ENCODE measurements at regions not wholly inside any gene's neighbourhood (a gene's known extent, or its start where the extent isn't known, plus 50 kb on each side); places are given as distances from the start of the nearest gene placed in this dataset.

DNA sequence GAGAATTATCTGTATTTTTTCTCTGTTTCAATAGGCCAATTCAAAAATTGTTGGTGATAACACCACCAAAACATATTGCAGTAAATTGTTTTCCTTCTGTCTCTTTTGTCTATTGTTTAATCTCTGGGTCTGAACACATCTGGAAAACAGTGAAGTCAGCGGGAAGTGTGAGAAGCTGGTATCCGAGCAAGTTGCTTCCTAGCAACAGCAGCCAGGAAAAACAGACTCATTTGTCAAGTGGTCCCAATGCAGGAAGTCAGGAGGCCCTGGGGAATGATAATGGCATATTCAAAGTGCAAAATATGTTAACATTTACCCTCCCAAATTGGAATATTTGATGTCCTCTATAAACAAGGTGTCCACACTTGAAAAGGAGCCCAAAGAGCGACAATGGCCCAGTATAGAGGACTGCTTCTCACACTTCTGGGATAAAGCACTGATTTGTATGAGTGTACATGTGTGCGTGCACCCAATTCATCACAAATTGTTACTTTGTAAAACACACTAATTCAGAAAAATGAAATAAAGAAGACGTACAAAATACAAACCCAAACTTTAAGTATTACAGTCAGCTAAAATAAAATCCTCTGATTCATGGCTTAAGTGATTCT, 515.0 kb downstream of the TBC1D4 start:
- peak; percentile 4 for DNase-seq (ENCODE audit: low read depth)

DNA sequence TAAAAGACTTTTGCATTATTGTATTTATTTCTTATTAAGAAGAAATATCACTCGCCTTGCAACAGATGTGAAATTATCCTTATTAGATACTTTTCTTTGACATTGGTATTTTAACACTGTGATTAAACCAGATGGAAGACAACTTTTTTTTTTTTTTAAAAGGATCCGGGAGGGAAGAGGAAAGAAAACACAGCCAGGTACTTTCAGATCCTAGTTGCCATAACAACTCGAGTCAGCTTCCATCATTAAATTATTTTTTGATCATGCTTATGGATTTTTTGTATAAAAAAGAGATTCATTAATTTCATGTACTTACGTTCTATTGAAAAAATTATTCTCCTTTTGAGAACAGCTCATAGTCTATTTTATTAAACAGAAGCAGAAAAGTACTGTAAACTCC, 515.7 kb downstream of the TBC1D4 start:
- DNase-seq (ENCODE audit: low read depth): no peak

DNA sequence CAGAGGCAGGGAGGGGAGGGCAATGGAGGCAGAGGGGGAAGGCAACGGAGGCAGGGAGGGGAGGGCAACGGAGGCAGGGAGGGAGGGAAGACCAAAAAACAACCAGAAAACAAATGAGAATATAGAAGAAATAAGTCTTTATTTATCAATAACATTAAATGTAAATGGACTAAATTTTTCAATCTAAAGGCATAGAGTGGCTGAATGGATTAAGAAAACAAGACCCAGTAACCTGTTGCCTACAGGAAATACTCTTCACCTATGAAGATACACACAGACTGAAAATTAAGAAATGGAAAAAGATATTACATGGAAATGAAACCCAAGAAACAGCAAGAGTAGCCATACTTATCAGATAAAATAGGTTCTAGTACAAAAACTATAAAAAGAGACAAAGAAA, 536.3 kb downstream of the TBC1D4 start:
- no peak for DNase-seq (ENCODE audit: low read depth)

DNA sequence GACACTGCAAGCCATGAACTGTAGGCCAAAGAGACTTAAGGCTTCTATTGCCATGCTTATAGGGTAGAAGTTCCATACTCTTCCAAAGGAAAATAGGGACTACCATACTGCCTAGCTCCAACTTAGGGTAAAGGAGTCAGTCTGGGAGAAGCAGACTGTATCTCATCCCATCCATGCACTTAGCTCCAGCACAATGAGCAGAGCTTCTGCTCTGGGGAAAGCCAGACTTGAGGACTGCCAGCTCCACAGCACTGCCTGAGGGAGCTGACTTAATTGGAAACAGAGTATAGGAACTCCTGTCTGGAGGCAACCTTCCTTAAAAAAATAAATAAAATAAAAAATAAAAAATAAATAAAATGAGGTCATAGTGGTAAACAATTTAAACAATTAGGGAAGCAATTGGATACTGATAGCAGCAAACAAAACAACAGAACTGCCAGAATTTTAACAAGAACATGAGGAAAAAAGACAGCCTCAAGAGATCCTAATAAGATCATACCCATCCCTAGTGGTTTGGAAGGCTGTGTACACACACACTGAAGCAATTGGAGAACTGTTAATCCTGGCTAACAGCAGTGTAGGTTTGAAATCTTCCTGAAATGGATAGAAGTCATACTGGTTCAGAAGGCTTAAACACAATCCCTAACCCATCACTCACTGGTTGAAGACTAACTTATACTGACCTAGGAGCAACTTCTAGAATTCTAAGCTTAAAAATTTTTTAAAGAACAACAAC, 550.1 kb downstream of the TBC1D4 start:
- DNase-seq (ENCODE audit: low read depth): no peak

DNA sequence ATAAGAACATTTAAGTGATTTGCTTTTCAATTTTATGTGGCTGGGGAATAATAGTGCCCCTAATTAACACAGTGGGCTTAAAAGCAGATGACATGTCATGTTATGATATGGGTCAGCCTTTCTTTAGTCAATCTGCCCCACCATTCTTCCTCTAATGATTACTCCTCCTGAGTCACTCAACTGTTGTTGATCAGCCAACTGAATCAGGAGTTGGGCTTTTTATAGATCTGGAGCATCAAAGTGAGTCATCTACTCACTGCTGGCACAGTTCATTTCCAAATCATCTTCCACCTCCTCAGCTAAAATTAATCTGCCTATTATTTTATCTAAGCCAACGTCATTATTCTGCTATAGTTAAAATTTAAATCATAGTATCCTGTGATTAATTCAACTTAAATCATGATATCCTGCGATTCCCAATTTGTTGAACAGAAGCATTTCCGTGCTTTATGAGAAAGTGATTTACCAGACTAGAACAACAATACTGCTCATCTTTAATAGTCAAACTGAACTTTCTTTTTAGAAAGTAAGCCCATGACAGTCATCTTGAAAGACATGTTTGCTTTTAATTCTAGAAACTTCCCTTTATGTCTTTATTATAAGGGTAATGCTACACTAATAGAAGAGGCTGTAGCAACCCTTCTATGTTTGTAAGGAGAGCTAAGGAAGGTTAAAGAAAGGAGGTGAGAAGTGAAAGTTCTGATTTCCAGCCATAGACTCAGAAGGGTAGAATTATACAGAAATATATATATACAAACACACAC, 551.4 kb downstream of the TBC1D4 start:
- peak; percentile 50 for DNase-seq (ENCODE audit: low read depth)

DNA sequence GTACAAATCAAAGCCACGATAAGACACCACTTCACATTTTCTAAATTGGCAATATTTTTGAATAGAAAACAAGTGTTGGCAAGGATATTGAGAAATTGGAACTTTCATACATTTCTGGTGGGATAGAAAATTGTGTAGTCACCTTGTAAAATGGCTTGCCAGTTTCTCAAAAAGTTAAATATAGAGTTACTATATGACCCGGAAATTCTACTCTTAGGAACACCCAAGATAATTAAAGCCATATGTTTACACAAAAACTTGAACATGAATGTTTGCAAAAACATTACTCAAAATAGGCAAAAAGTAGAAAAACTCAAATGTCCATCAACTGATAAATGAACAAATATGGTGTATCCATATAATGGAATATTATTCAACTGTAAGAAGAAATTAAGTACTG, 552.5 kb downstream of the TBC1D4 start:
- no peak for DNase-seq (ENCODE audit: low read depth)

DNA sequence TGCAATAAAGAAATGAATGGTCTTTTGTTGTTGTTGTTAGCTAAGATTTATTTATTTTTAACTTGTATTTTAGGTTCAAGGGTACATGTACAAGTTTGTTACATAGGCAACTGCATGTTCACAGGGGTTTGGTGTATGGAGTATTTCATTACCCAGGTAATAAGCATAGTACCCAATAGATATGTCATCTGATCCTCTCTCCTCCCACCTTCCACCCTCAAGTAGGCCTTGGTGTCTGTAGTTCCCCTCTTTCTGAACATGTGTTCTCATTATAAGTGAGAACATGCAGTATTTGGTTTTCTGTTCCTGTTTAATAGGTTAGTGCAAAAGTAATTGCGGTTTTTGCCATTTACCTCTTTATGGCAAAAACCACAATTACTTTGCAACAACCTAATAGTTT, 554.1 kb downstream of the TBC1D4 start:
- no peak for DNase-seq (ENCODE audit: low read depth)

DNA sequence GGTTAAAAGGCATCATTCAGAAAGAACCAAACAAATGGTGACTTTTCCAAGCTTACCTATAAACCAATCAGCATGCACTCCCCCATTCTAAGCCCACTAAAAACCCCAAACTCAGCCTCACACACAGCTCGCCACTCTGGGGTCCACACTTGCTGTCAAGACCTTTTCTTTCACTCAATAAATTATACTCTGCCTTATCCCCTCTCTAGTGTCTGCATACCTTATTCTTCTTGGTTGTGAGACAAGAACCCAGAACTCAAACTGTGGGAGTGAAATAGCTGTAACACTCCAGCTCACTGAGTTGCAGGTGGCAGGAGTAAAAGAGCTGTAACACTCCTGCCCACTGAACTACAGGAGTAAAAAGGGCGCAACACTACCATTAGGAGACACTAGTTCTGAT, 559.0 kb downstream of the TBC1D4 start:
- no peak for DNase-seq (ENCODE audit: low read depth)

DNA sequence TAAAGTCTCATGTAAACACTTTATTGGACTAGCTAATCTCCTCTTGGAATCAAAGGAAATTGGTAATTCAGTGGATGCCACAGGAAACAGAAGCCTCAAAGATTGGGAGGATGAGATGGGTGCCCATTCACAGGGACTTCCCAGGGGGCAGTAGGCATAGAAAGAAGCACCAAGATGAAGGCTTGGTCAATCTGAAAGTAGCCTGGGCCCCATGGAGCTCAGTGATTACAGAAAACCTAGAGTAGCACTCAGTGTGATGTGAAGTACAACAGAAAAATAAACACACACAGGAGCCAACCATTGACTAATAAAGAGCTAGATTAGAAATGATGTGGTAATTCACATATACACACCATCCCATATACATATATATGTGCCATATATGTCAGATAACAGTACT, 560.6 kb downstream of the TBC1D4 start:
- no peak for DNase-seq (ENCODE audit: low read depth)

DNA sequence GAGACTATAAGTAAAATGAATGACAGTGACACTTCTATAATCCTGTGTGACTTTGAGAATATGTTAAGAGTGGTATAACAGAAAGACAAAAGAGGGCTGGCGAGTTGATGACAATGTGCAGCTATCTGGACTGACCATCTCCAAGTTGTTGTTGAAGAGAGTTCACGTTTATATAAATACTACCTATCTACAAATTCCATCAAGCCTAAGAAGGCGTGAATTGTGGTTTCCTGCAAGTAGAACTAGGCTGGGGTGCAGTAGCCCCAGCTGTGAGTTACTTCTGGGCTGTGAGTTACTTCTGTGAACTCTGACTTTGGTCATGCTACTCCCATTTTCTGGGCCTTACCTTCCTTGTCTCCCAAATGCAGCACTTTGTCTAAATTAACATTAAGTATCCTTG, 561.0 kb downstream of the TBC1D4 start:
- no peak for DNase-seq (ENCODE audit: low read depth)

DNA sequence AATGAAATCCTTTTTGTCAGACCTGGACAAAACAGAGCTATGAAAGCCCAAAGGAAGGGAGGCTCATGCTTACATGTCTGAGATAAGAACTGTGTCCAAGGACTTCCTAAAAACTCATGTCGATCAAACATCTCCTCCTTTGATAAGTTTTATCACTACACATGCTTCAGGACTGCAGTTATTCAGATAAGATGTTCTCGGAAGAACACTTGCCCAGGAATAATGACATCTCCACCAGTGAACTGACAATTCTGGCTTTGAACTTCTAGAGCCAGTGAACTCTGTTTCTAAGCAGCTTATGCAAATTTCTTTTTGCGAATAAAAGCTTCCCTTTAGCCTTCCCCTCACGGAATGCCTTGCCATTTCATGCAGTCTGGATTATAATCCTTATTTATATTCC, 561.6 kb downstream of the TBC1D4 start:
- DNase-seq (ENCODE audit: low read depth): no peak

DNA sequence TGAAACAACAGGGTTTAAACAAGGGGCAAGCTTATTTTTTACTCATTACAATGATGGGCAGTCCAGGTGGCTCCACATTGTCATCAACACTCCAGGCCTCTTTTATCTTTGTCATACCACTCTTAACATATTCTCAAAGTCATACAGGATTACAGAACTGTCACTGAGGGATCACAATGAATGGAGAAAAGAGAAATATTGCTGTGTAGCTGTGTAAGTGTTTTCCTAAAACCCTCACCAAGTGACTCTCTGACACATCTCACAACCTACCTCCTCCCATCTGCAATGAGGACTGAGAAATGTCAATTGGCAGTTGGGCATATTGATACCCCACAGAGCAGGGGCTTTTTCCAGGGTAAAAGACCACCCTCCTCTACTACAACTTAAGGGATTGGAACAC, 562.1 kb downstream of the TBC1D4 start:
- no peak for DNase-seq (ENCODE audit: low read depth)

DNA sequence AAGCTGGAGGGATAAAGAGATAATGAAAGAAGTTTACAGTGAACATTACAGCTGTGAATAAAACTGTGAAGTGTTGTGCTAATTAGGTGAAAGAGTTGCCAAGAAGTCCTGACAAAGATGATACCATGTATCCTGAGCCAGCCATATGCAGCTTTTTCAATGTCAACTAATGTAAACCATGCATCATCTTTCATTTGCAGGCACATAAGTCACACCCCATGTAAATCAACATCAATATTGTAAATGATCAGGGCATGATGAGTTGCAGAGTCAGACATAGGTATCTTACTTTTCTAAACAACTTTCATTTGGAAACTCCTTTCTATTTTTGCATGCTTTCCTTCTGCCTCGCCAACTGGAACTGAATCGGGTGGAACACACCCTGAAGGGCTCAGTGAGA, 569.1 kb downstream of the TBC1D4 start:
- no peak for DNase-seq (ENCODE audit: low read depth)

DNA sequence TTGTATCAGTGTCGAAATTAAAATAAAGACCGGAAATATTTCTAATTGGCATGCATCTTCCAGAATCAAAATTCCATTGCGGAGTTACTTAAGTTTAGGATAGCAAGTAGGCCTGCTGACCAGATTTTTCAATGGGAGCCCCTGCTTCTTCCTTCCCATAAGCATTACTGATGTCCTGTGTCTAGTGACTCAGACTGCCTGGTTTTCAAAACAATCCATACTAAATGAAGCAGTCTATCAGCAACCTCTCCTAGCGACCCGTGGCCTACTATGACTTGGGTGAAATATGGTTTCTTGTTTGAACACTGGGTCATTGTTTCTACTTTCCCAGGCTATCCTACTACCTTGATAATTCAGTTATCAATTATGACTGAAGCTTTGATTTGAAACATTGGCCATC, 571.6 kb downstream of the TBC1D4 start:
- no peak for DNase-seq (ENCODE audit: low read depth)

DNA sequence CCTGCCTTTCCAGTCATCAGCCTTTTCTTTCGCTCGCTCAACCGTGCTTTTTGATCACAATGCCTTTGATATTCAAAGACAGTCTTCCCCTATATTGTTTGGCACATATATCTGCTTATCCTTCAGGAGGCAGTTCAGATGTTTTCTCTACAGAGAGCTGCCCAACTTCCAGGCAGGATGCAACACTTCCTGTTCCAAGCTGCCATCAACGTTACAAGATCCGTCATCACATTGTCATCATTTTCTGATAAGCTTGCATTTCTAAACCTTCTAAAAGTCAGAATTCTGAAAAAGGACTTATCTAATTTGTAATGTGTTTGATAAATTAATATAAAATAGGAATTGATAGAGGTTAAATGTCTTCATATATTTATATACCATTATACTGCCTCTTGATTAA, 574.2 kb downstream of the TBC1D4 start:
- no peak for DNase-seq (ENCODE audit: low read depth)

DNA sequence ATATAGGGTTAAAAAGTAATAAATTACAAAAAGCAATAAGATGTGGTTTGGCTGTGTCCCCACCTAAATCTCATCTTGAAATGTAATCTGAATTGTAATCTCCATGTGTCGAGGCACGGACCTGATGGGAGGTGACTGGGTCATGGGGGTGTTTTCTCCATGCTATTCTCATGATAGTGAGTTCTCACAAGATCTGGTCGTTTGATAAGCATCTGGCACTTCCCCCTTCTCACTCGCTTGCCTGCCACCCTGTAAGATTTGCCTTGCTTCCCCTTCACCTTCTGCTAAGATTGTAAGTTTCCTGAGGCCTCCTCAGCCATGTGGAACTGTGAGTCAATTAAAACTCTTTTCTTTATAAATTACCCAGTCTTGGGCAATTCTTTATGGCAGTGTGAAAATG, 577.4 kb downstream of the TBC1D4 start:
- no peak for DNase-seq (ENCODE audit: low read depth)

DNA sequence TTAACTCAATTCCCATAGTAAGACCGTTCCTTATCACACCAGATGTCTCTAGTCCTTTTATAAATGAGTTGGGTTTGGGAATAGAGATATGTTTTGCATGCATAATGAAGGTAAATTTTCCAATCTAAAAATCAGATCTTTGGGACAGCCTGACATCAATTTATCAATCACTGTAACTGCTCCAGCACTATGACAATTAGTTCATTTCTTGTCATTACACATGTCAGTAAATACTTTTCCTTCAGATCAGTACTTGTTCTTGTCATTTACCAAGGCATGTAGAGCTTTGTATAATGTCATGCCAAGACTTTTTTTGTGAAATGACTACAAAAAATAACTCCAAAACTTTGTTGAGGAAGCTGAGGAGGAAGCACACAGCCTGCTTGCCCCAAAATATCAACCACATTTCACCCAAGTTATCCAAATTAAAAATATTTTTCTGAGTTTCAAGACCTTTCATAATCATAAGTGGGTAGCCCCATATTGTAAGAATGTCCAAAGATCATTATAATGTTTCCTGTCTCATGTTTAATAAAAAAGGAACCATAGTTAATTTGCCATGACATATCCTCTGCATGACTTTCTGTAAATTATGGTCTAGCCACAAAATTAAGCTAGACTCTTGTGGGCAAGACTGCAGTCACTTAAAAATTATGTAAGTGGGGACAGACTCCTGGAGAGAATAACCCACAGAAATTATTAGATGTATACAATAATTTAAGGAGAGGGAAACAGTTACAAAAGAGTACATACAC, 586.8 kb downstream of the TBC1D4 start:
- DNase-seq (ENCODE audit: low read depth): no peak

DNA sequence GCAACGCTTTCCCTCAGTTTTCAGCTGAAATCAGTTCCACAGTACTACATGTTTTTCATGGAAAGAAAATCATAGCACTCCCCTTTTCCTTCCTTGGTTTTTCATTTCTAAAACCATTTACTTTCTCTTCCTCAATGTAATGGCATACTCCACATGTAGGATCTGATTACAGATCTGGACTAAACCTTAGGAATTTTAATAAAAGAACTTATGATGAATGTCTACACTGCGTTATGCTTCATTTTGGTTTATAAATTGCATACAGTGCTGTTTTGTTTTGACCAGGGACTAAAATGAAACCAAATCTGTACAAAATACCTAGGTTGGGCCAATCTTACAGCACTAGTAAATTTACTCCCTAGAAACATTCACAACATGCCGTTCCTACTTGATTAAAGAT, 589.9 kb downstream of the TBC1D4 start:
- DNase-seq (ENCODE audit: low read depth): no peak

DNA sequence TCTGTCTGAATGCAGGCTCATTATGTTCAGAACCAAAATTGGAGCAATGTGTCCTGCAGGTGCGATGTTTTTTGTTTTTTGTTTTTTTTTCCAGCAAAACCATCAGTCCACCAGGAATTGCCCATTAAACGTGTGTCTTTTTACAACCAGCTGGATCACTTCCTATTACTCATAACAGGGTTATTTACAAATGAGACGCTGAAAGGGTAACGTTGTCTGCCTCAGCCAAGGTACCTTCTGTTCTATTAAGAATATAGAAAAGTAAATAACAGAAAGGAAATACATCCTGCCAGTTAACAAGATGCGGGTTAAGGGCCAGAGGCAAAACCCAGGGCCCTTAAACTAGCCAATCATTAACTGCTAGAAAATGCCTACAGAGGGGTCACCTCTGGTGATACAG, 590.4 kb downstream of the TBC1D4 start:
- no peak for DNase-seq (ENCODE audit: low read depth)

DNA sequence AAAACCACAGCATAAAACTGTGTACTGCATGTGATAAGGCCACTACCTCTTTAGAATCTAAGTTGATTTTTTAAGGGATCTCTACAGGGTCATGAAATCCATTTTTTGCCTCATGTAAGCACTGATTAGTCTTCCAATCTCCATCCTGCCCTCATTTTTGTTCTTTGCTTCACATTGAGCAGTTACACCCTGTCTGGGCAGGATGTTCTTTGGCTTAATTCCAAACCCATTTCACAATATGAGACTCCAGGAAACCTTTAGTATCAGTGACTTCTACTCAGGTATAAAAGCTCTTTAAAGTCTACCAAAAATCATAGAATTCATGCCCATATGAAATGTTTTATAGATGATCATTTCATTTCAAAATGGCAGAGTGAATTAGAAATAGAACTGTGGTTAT, 592.6 kb downstream of the TBC1D4 start:
- DNase-seq (ENCODE audit: low read depth): no peak

DNA sequence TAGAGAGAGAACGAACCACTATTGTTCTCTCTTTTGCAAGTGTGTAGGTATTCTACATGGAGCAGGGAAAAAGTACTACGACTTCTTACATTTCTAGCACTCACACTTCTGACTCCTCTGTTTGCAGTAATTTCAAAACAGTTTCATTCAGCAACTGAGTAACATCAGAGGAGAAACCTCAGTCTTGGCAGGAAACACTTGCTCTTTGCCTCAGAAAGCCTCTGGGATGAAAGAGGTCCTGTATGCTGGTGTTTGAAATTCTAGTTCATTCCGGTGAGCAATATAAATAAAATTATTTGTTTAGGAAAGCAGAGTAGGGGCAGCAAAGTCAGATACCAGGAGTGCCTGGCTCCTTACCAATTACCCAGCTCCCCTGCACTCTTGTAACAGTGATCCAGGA, 595.5 kb downstream of the TBC1D4 start:
- no peak for DNase-seq (ENCODE audit: low read depth)

DNA sequence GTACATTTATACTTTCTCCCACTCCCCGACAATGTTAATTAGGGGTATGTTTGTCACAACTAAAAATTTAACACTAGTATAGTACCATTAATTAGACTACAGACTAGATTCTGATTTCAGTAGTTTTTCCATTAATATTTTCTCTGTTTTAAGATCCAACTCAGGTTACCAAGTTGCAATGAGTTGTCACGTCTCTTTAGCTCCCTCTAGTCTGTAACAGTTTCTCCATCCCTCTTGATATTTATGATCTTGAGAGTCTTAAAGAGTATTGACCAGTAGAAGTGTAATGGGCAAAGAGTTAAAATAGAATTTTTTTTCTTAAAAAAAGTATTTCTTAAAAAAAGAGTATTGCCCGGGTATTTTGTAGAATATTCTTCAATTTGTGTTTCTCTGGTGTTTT, 598.1 kb downstream of the TBC1D4 start:
- DNase-seq (ENCODE audit: low read depth): no peak

All from GM04503 (cell line).